ENCODE measurements at regions not wholly inside any gene's neighbourhood (a gene's known extent, or its start where the extent isn't known, plus 50 kb on each side); places are given as distances from the start of the nearest gene placed in this dataset.

GRCh38 chr18:38023871-38024270 lies 458.3 kb upstream of the CELF4 start:
- no peak for TF ChIP-seq CTCF (IDR thresholded peaks at IDR 0.05)
- no peak for TF ChIP-seq POLR2A (IDR thresholded peaks at IDR 0.05)
- no peak for TF ChIP-seq POLR2AphosphoS5 (IDR thresholded peaks at IDR 0.05)
